IMR-90 (cell line): ENCODE measurements at regions not wholly inside any gene's neighbourhood (a gene's known extent, or its start where the extent isn't known, plus 50 kb on each side); places are given as distances from the start of the nearest gene placed in this dataset.

Experiments
- ATAC-seq: fragments of 200-7000 bp; cut with Tn5 transposase; 2 replicates; pipeline ENCODE4 v1.9.1; 2020; ENCODE audit warnings: low read depth, mild to moderate bottlenecking, moderate library complexity
- BruUV-seq: library from RNA; stranded (reverse); fragments of 400-500 nt; replicated peaks from 2 replicates; lab custom pipeline; 2021; lab: Mats Ljungman, UMichigan
- CTCF ChIA-PET: fragments of 300-600 bp; formaldehyde crosslinking; extraction: SDS; loops from one replicate; lab custom pipeline; 2021; ENCODE audit warnings: antibody characterized with exemption; lab: Yijun Ruan, JAX
- POLR2A ChIA-PET: fragments of 300-600 bp; sonication (Branson Sonifier 250); formaldehyde crosslinking; loops from one replicate; lab custom pipeline; 2022; ENCODE audit warnings: antibody characterized with exemption; ENCODE audit not compliant: unreplicated experiment; lab: Charles Lee
- DNase-seq: peaks from one replicate; pipeline ENCODE4 v3.0.0; 2013
- H2AFZ ChIP-seq: replicated peaks from 2 replicates; pipeline ENCODE3; 2013; ENCODE audit warnings: low read length, mild to moderate bottlenecking; ENCODE audit not compliant: poor library complexity
- H2AK5ac ChIP-seq: 2 replicates; pipeline ENCODE4 v1.6.1; 2013; ENCODE audit warnings: low read depth, low read length, inconsistent platforms
- H2AK9ac ChIP-seq: replicated peaks from 2 replicates; pipeline ENCODE3; 2013; ENCODE audit warnings: mild to moderate bottlenecking, low read depth, low read length, moderate library complexity; ENCODE audit not compliant: poor library complexity
- H2BK120ac ChIP-seq: 2 replicates; pipeline ENCODE4 v1.6.1; 2013; ENCODE audit warnings: low read depth, low read length, inconsistent platforms
- H2BK15ac ChIP-seq: 3 replicates; pipeline ENCODE4 v1.6.1; 2013; ENCODE audit warnings: low read depth, low read length, inconsistent platforms
- H2BK20ac ChIP-seq: 2 replicates; pipeline ENCODE4 v1.6.1; 2013; ENCODE audit warnings: low read depth, mild to moderate bottlenecking, inconsistent platforms, low read length, moderate library complexity
- H2BK5ac ChIP-seq: 2 replicates; pipeline ENCODE4 v1.6.1; 2013; ENCODE audit warnings: mild to moderate bottlenecking, low read depth, low read length, inconsistent platforms; ENCODE audit not compliant: poor library complexity, severe bottlenecking
- H3K14ac ChIP-seq: replicated peaks from 2 replicates; pipeline ENCODE4 v1.6.1; 2013; ENCODE audit warnings: low read depth, low read length, inconsistent platforms
- H3K18ac ChIP-seq: 2 replicates; pipeline ENCODE4 v1.6.1; 2013; ENCODE audit warnings: low read depth, low read length, control low read depth
- H3K23ac ChIP-seq: 2 replicates; pipeline ENCODE4 v1.6.1; 2013; ENCODE audit warnings: low read depth, low read length, inconsistent platforms
- H3K27ac ChIP-seq: 2 replicates; pipeline ENCODE4 v1.5.1; 2013; ENCODE audit warnings: mild to moderate bottlenecking, control low read depth, low read length; ENCODE audit not compliant: insufficient read depth
- H3K27me3 ChIP-seq: 2 replicates; pipeline ENCODE4 v1.6.1; 2013; ENCODE audit warnings: low read length; ENCODE audit not compliant: control insufficient read depth, insufficient read depth
- H3K36me3 ChIP-seq: 2 replicates; pipeline ENCODE4 v1.6.1; 2013; ENCODE audit warnings: low read length, mixed read lengths; ENCODE audit not compliant: control insufficient read depth, insufficient read depth
- H3K4ac ChIP-seq: 2 replicates; pipeline ENCODE4 v1.6.1; 2013; ENCODE audit warnings: low read depth, low read length, inconsistent platforms
- H3K4me1 ChIP-seq: 2 replicates; pipeline ENCODE4 v1.6.1; 2013; ENCODE audit warnings: low read length, mixed read lengths; ENCODE audit not compliant: control insufficient read depth, insufficient read depth
- H3K4me2 ChIP-seq: 2 replicates; pipeline ENCODE4 v1.6.1; 2013; ENCODE audit warnings: low read depth, mild to moderate bottlenecking, control low read depth, low read length, moderate library complexity
- H3K4me3 ChIP-seq: 2 replicates; pipeline ENCODE4 v1.5.1; 2013; ENCODE audit warnings: low read depth, mild to moderate bottlenecking, control low read depth, low read length, moderate library complexity; ENCODE audit not compliant: insufficient read depth
- H3K56ac ChIP-seq: 2 replicates; pipeline ENCODE4 v1.6.1; 2013; ENCODE audit warnings: low read length, inconsistent platforms; ENCODE audit not compliant: insufficient read depth; ENCODE audit errors: extremely low read depth
- H3K79me1 ChIP-seq, 2 experiments: 2 replicates each; pipeline ENCODE4 v1.6.1; 2013; ENCODE audit warnings: low read length in 2 of 2, inconsistent platforms in 1 of 2, low read depth in 1 of 2
- H3K9ac ChIP-seq: 2 replicates; pipeline ENCODE4 v1.6.1; 2013; ENCODE audit warnings: low read depth, low read length, control low read depth
- H3K9me1 ChIP-seq: 2 replicates; pipeline ENCODE4 v1.6.1; 2013; ENCODE audit warnings: low read length, inconsistent platforms; ENCODE audit not compliant: insufficient read depth
- H3K9me3 ChIP-seq: 2 replicates; pipeline ENCODE4 v1.6.1; 2013; ENCODE audit warnings: low read length; ENCODE audit not compliant: control insufficient read depth, insufficient read depth
- H4K20me1 ChIP-seq: 2 replicates; pipeline ENCODE4 v1.6.1; 2013; ENCODE audit warnings: low read length, inconsistent platforms; ENCODE audit not compliant: insufficient read depth
- H4K5ac ChIP-seq: 2 replicates; pipeline ENCODE4 v1.6.1; 2013; ENCODE audit warnings: mild to moderate bottlenecking, low read depth, low read length, control low read depth
- H4K8ac ChIP-seq, 2 experiments: 2 replicates each; pipeline ENCODE4 v1.6.1; 2013; ENCODE audit warnings: low read depth in 2 of 2, low read length in 2 of 2, control low read depth in 1 of 2, inconsistent platforms in 1 of 2
- H4K91ac ChIP-seq: 2 replicates; pipeline ENCODE4 v1.6.1; 2013; ENCODE audit warnings: low read depth, low read length, inconsistent platforms; ENCODE audit not compliant: insufficient read depth
- BHLHE40 ChIP-seq: fragments of 150-350 bp; IDR thresholded peaks from 2 replicates; pipeline ENCODE4 v1.6.1; 2016; ENCODE audit warnings: mild to moderate bottlenecking, low read depth, low read length
- MAZ ChIP-seq: IDR thresholded peaks from 2 replicates; pipeline ENCODE4 v1.6.1; 2012; ENCODE audit warnings: low read depth, mild to moderate bottlenecking, low read length, improper control_type of control experiment, moderate library complexity, borderline replicate concordance
- RAD21 ChIP-seq: IDR thresholded peaks from 2 replicates; pipeline ENCODE4 v1.6.1; 2012; ENCODE audit warnings: low read length, improper control_type of control experiment
- WGBS, 2 experiments: methylation state at CpG; one replicate each; pipeline versions ENCODE4 v1.1.5 to v1.1.7; 2013; ENCODE audit warnings: missing lambda C conversion rate in 2 of 2; ENCODE audit not compliant: insufficient read length in 1 of 2; ENCODE audit errors: extremely low coverage in 2 of 2; 5-methylcytosine and 5-hydroxymethylcytosine counted together
- dilution Hi-C: fragments of 300-500 bp; cut with HindIII; formaldehyde crosslinking; loops from one replicate; pipeline ENCODE4 v1.14.3; 2018; ENCODE audit warnings: low sequenced_read_pairs; ENCODE audit not compliant: unreplicated experiment
- in situ Hi-C: fragments of 300-500 bp; cut with MboI; formaldehyde crosslinking; loops from 3 replicates; pipeline ENCODE4 v1.14.3; 2019; ENCODE audit warnings: low sequenced_read_pairs, inconsistent platforms, mixed read lengths
- intact Hi-C: fragments of 100-400 bp; cut with micrococcal nuclease; formaldehyde crosslinking; loops from 2 replicates; pipeline ENCODE4 v1.10.0; 2022
- TF ChIP-seq, protein P1 (sequence below): conservative IDR thresholded peaks from 2 replicates; pipeline ENCODE4 v1.5.1; 2012; ENCODE audit warnings: mild to moderate bottlenecking, low read depth, low read length, improper control_type of control experiment
- TF ChIP-seq, protein P2 (sequence below): fragments of 150-350 bp; IDR thresholded peaks from 2 replicates; pipeline ENCODE4 v1.6.1; 2016; ENCODE audit warnings: low read depth, mild to moderate bottlenecking, low read length, moderate library complexity, borderline replicate concordance
- TF ChIP-seq, protein P3 (sequence below): fragments of 150-350 bp; IDR thresholded peaks from 2 replicates; pipeline ENCODE4 v1.6.1; 2017; ENCODE audit warnings: mild to moderate bottlenecking, antibody characterized with exemption, low read length, low read depth

DNA sequence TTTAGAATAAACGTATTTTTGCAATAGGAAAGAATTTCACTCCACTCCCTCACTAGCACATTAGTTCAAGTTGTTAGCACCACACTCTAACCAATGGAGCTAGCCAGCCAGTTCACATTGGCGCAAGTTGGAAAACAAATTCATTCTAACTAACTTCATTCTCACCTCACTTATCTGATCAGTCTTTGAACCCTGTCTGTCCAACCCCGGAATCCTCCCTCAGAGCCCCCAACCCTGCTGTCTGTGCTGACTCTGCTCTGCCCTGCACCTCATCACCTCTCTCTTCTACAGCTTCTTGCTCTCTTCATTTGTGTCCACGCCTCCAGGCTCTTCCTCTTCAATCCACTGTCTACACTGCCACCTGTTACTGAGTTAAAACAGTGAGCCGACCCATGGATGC, 356.5 kb downstream of the IRS1 start:
- Histone ChIP-seq H3K56ac (no peak overlapping the region), H3K9me3 (no peaks in the 10 kb centered on the region), H3K23ac (no peak overlapping the region), H3K4ac (peak overlapping the region; percentile 58; the same call in 1 of the 2 replicates), H4K5ac (no peak overlapping the region; the same call in 1 of the 2 replicates), H3K79me1 (peaks cover 0 to 3% of the 10 kb centered on the region in 2 experiments; a peak in 1 of 4 replicates), H2AK9ac (no peak overlapping the region), H4K20me1 (no peaks in the 10 kb centered on the region), H2AK5ac (peak overlapping the region; percentile 57; the same call in 1 of the 2 replicates), H2AFZ (no peak overlapping the region), H2BK20ac (0 out of 2 replicates have a peak overlapping the region, but pooled peaks have one; percentile 60), H2BK15ac (peak overlapping the region; percentile 59; the same call in 1 of the 3 replicates), H2BK120ac (peak overlapping the region; percentile 35), H3K4me3 (no peak overlapping the region), H3K9ac (no peak overlapping the region), H4K8ac (no peak overlapping the region), H3K27ac (no peak overlapping the region), H3K4me1 (peaks cover 12% of the 10 kb centered on the region), H2BK5ac (no peak overlapping the region), H3K27me3 (no peaks in the 10 kb centered on the region), H3K14ac (no peak overlapping the region), H3K18ac (no peak overlapping the region), H3K36me3 (no peaks in the 10 kb centered on the region), H3K4me2 (no peak overlapping the region), H3K9me1 (peaks cover 5% of the 10 kb centered on the region), H4K91ac (peak overlapping the region; percentile 46; the same call in 1 of the 2 replicates)
- TF ChIP-seq MAZ (no peak), BHLHE40 (no peak), RAD21 (no peak)
- TF ChIP-seq, protein P1, sequence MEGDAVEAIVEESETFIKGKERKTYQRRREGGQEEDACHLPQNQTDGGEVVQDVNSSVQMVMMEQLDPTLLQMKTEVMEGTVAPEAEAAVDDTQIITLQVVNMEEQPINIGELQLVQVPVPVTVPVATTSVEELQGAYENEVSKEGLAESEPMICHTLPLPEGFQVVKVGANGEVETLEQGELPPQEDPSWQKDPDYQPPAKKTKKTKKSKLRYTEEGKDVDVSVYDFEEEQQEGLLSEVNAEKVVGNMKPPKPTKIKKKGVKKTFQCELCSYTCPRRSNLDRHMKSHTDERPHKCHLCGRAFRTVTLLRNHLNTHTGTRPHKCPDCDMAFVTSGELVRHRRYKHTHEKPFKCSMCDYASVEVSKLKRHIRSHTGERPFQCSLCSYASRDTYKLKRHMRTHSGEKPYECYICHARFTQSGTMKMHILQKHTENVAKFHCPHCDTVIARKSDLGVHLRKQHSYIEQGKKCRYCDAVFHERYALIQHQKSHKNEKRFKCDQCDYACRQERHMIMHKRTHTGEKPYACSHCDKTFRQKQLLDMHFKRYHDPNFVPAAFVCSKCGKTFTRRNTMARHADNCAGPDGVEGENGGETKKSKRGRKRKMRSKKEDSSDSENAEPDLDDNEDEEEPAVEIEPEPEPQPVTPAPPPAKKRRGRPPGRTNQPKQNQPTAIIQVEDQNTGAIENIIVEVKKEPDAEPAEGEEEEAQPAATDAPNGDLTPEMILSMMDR: no peak
- TF ChIP-seq, protein P2, sequence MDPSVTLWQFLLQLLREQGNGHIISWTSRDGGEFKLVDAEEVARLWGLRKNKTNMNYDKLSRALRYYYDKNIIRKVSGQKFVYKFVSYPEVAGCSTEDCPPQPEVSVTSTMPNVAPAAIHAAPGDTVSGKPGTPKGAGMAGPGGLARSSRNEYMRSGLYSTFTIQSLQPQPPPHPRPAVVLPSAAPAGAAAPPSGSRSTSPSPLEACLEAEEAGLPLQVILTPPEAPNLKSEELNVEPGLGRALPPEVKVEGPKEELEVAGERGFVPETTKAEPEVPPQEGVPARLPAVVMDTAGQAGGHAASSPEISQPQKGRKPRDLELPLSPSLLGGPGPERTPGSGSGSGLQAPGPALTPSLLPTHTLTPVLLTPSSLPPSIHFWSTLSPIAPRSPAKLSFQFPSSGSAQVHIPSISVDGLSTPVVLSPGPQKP: no peak
- TF ChIP-seq, protein P3, sequence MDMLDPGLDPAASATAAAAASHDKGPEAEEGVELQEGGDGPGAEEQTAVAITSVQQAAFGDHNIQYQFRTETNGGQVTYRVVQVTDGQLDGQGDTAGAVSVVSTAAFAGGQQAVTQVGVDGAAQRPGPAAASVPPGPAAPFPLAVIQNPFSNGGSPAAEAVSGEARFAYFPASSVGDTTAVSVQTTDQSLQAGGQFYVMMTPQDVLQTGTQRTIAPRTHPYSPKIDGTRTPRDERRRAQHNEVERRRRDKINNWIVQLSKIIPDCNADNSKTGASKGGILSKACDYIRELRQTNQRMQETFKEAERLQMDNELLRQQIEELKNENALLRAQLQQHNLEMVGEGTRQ: no peak
- intact Hi-C loops: no loop called here
- ChIA-PET CTCF (no interaction called here), POLR2A (no interaction called here)
- BruUV-seq: no TSS peak
- dilution Hi-C loops: no loop called here
- no peak for ATAC-seq
- no peak for DNase-seq
- WGBS, 2 experiments: 93% methylated on average over 4 of the region's 5 CpGs; no CpG with 5 or more reads in 1 of the 2 experiments
- in situ Hi-C loops: no loop called here
